GM19193 (cell line): ENCODE measurements at regions not wholly inside any gene's neighbourhood (a gene's known extent, or its start where the extent isn't known, plus 50 kb on each side); places are given as distances from the start of the nearest gene placed in this dataset.

ENCODE experiments used
- POLR2A ChIP-seq: IDR thresholded peaks from 4 replicates; pipeline ENCODE4 v1.6.1; 2011; ENCODE audit not compliant: insufficient read depth, insufficient read length; ENCODE audit errors: extremely low read depth

- no peak for TF ChIP-seq POLR2A
Observed at GRCh38 chr2:128604045-128604444, 285.4 kb upstream of the HS6ST1 start.

- TF ChIP-seq POLR2A: no peak
Observed at GRCh38 chr2:128605421-128605820, 286.8 kb upstream of the HS6ST1 start.

- no peak for TF ChIP-seq POLR2A
Observed at GRCh38 chr2:128605931-128606330, 287.3 kb upstream of the HS6ST1 start.

GRCh38 chr2:128606837-128607236 lies 288.2 kb upstream of the HS6ST1 start:
- TF ChIP-seq POLR2A: no peak

GRCh38 chr2:128607440-128607839 lies 288.8 kb upstream of the HS6ST1 start:
- TF ChIP-seq POLR2A: no peak

GRCh38 chr2:128607911-128608506 lies 289.3 kb upstream of the HS6ST1 start:
- TF ChIP-seq POLR2A: no peak

- TF ChIP-seq POLR2A: no peak
Observed at GRCh38 chr2:128608921-128609880, 290.5 kb upstream of the HS6ST1 start.

GRCh38 chr2:128610496-128610895 lies 291.8 kb upstream of the HS6ST1 start:
- TF ChIP-seq POLR2A: no peak

GRCh38 chr2:128611421-128612320 lies 293.0 kb upstream of the HS6ST1 start:
- no peak for TF ChIP-seq POLR2A

- TF ChIP-seq POLR2A: no peak
Observed at GRCh38 chr2:128612628-128613027, 294.0 kb upstream of the HS6ST1 start.

- no peak for TF ChIP-seq POLR2A
Observed at GRCh38 chr2:128613351-128613750, 294.7 kb upstream of the HS6ST1 start.

- TF ChIP-seq POLR2A: no peak
Observed at GRCh38 chr2:128613876-128614275, 295.2 kb upstream of the HS6ST1 start.

GRCh38 chr2:128615571-128615970 lies 296.9 kb upstream of the HS6ST1 start:
- no peak for TF ChIP-seq POLR2A

- no peak for TF ChIP-seq POLR2A
Observed at GRCh38 chr2:128617029-128617590, 298.4 kb upstream of the HS6ST1 start.

- no peak for TF ChIP-seq POLR2A
Observed at GRCh38 chr2:128617661-128618060, 299.0 kb upstream of the HS6ST1 start.
